GM18858 (cell line): ENCODE measurements at regions not wholly inside any gene's neighbourhood (a gene's known extent, or its start where the extent isn't known, plus 50 kb on each side); places are given as distances from the start of the nearest gene placed in this dataset.
"Not testable (repeated sequence)": the region's sequence is repeated elsewhere in the genome, so short reads cannot be mapped to it uniquely, and the experiment has no call there.

Source experiments
- ATAC-seq: cut with Tn5 transposase; IDR thresholded peaks from one replicate; pipeline ENCODE4 v1.9.1; 2021; ENCODE audit not compliant: unreplicated experiment

GRCh38 chr5:104512063-104512825, 949.7 kb upstream of the NUDT12 start:
- ATAC-seq = no peak

- ATAC-seq = no peak
Measured at GRCh38 chr5:104498281-104498680, 935.7 kb upstream of the NUDT12 start.

- no peak for ATAC-seq
Measured at GRCh38 chr5:104494083-104494482, 931.5 kb upstream of the NUDT12 start.

- no peak for ATAC-seq
Measured at GRCh38 chr5:104472811-104473210, 910.2 kb upstream of the NUDT12 start.

- no peak for ATAC-seq
Measured at GRCh38 chr5:104456122-104456521, 893.5 kb upstream of the NUDT12 start.

- no peak for ATAC-seq
Measured at GRCh38 chr5:104452550-104452949, 890.0 kb upstream of the NUDT12 start.

- ATAC-seq = not testable (repeated sequence)
Measured at GRCh38 chr5:104451911-104452310, 889.3 kb upstream of the NUDT12 start.

GRCh38 chr5:104444656-104445055, 882.1 kb upstream of the NUDT12 start:
- ATAC-seq = no peak

GRCh38 chr5:104443706-104444105, 881.1 kb upstream of the NUDT12 start:
- no peak for ATAC-seq

- no peak for ATAC-seq
Measured at GRCh38 chr5:104431981-104432380, 869.4 kb upstream of the NUDT12 start.

GRCh38 chr5:104431002-104431620, 868.5 kb upstream of the NUDT12 start:
- no peak for ATAC-seq

- no peak for ATAC-seq
Measured at GRCh38 chr5:104429911-104430310, 867.3 kb upstream of the NUDT12 start.

- ATAC-seq = no peak
Measured at GRCh38 chr5:104421431-104421830, 858.8 kb upstream of the NUDT12 start.

GRCh38 chr5:104418056-104418455, 855.5 kb upstream of the NUDT12 start:
- no peak for ATAC-seq

- peak; percentile 73 for ATAC-seq
Measured at GRCh38 chr5:104412649-104413240, 850.2 kb upstream of the NUDT12 start.

- ATAC-seq = no peak
Measured at GRCh38 chr5:104400941-104401340, 838.4 kb upstream of the NUDT12 start.

- ATAC-seq = no peak
Measured at GRCh38 chr5:104385906-104386305, 823.3 kb upstream of the NUDT12 start.

- no peak for ATAC-seq
Measured at GRCh38 chr5:104375345-104375744, 812.8 kb upstream of the NUDT12 start.

- ATAC-seq = no peak
Measured at GRCh38 chr5:104372796-104373195, 810.2 kb upstream of the NUDT12 start.

GRCh38 chr5:104372376-104372775, 809.8 kb upstream of the NUDT12 start:
- no peak for ATAC-seq

- ATAC-seq = no peak
Measured at GRCh38 chr5:104370523-104370922, 807.9 kb upstream of the NUDT12 start.

- no peak for ATAC-seq
Measured at GRCh38 chr5:104367978-104368377, 805.4 kb upstream of the NUDT12 start.
